Heart right ventricle (tissue), 16 donors: ENCODE measurements at regions not wholly inside any gene's neighbourhood (a gene's known extent, or its start where the extent isn't known, plus 50 kb on each side); places are given as distances from the start of the nearest gene placed in this dataset.
"Not testable (repeated sequence)": the region's sequence is repeated elsewhere in the genome, so short reads cannot be mapped to it uniquely, and the experiment has no call there.

Source experiments
- ATAC-seq, 8 donors: fragments of 200-7000 bp; cut with Tn5 transposase; one replicate each; pipeline ENCODE4 v1.9.1; 2020; ENCODE audit warnings: mild to moderate bottlenecking in 8 of 8, moderate library complexity in 8 of 8, moderate number of reproducible peaks in 1 of 8
- DNase-seq, 2 donors: peaks; one replicate each; pipeline ENCODE4 v3.0.0-alpha.2; 2020
- H3K27ac ChIP-seq, 10 donors: fragments of 200-600 bp; sonication (generic) in 2 of 10; one replicate each; pipeline versions ENCODE4 v1.5.0 to v1.8.0; 2020 to 2022; ENCODE audit warnings: mild to moderate bottlenecking in 3 of 10
- H3K27me3 ChIP-seq, 7 donors: fragments of 200-600 bp; one replicate each; pipeline ENCODE4 v1.8.0; 2021 to 2022; ENCODE audit warnings: mild to moderate bottlenecking in 2 of 7
- H3K36me3 ChIP-seq, 9 donors: fragments of 200-600 bp; sonication (generic) in 1 of 9; one replicate each; pipeline versions ENCODE4 v1.5.0 to v1.8.0; 2020 to 2022; ENCODE audit warnings: mild to moderate bottlenecking in 2 of 9
- H3K4me1 ChIP-seq, 9 donors: fragments of 200-600 bp; sonication (generic) in 1 of 9; one replicate each; pipeline versions ENCODE4 v1.5.0 to v1.8.0; 2020 to 2022; ENCODE audit warnings: mild to moderate bottlenecking in 4 of 9
- H3K4me3 ChIP-seq, 10 donors: fragments of 200-600 bp; sonication (generic) in 2 of 10; one replicate each; pipeline versions ENCODE4 v1.5.0 to v1.8.0; 2020 to 2022; ENCODE audit warnings: mild to moderate bottlenecking in 7 of 10, moderate library complexity in 2 of 10
- H3K9me3 ChIP-seq, 11 donors: fragments of 200-600 bp in 10 of 11; sonication (generic) in 2 of 11; one replicate each; pipeline versions ENCODE4 v1.5.0 to v1.8.0; 2013 to 2022; ENCODE audit warnings: mild to moderate bottlenecking in 2 of 11, control low read depth in 1 of 11, moderate library complexity in 1 of 11
- CTCF ChIP-seq, 9 donors: fragments of 200-600 bp; sonication (generic) in 2 of 9; IDR thresholded peaks; one replicate each; pipeline versions ENCODE4 v1.5.0 to v1.8.0; 2021 to 2022; ENCODE audit warnings: antibody characterized with exemption in 9 of 9, mild to moderate bottlenecking in 5 of 9, moderate library complexity in 1 of 9
- WGBS, 2 donors: extraction: QIAGEN DNeasy Blood & Tissue Kit; methylation state at CpG; one replicate each; pipeline ENCODE4 v1.1.7; 2013; ENCODE audit warnings: inconsistent platforms in 1 of 2; 5-methylcytosine and 5-hydroxymethylcytosine counted together
- intact Hi-C, 10 donors: fragments of 100-400 bp; cut with DNase I; formaldehyde crosslinking; loops; one replicate each; pipeline versions ENCODE4 v1.11.1 to v1.14.2; 2022
- donor health status: Arrhythmogenic right ventricular cardiomyopathy.
- donor health status: ischemic (EF 13 %, LVEDD 7.1; RV severe dilation, severe dysfunction).
- donor health status: healthy with polysubstance abuse.
- donor health status: DM: no; HTN: yes; CAD: no.
- donor health status: DM: no; HTN: no; CAD: no.
- donor health status: ischemic (EF 25% LVEDD 6.9; RV normal size, moderate dysfunction).
- donor health status: ischemic (EF 25% LVEDD 5.7; RV mildly dilated, moderate dysfunction).
- donor health status: healthy.
- donor health status: DM: yes; HTN: yes; CAD: no.
- donor health status: Ischemic cardiomyopathy.
- donor health status: ischemic (EF 35%, LVEDD 5.7; RV mildly dilated, moderate dysfunction).
- donor health status: nonischemic (EF 11% LVEDD 7.7; RV severe dilation, severe dysfunction).
- donor health status: DM: yes; HTN: yes; CAD: no.
- donor health status: PGD.
- donor health status: ischemic (EF 29% LVEDD 5.4; RV normal size, mild dysfunction).
- donor health status: nonischemic (EF 23%, LVEDD 6.1; RV moderate dilation, normal function).

- intact Hi-C loops: no loop called here
- Histone ChIP-seq H3K27me3 (no peaks in the 10 kb centered on the region), H3K36me3 (no peaks in the 10 kb centered on the region), H3K4me3 (no peak overlapping the region), H3K27ac (no peak overlapping the region), H3K4me1 (no peaks in the 10 kb centered on the region), H3K9me3 (no peaks in the 10 kb centered on the region)
- 64 to 77% methylated on average over 1 of the region's 1 CpG for WGBS, 2 donors
- no peak for TF ChIP-seq CTCF (IDR thresholded peaks at IDR 0.05)
- DNase-seq (no peak), ATAC-seq (no peak)
These were observed 699.1 kb downstream of the FAM181B start for GRCh38 chr11:82034527-82034926.

- 76 to 85% methylated on average over 9 of the region's 9 CpGs for WGBS, 2 donors
- H3K4me1 ChIP-seq, H3K4me3 ChIP-seq, intact Hi-C loops, H3K9me3 ChIP-seq, ATAC-seq, H3K27me3 ChIP-seq, DNase-seq, H3K27ac ChIP-seq, H3K36me3 ChIP-seq: not testable (repeated sequence)
These were observed 706.3 kb downstream of the FAM181B start for GRCh38 chr11:82027335-82027734.

GRCh38 chr11:82024760-82025159 is 708.9 kb downstream of the FAM181B start:
- Histone ChIP-seq H3K27ac (no peak overlapping the region), H3K36me3 (no peaks in the 10 kb centered on the region), H3K4me3 (no peak overlapping the region), H3K9me3 (no peaks in the 10 kb centered on the region), H3K27me3 (no peaks in the 10 kb centered on the region), H3K4me1 (no peaks in the 10 kb centered on the region)
- TF ChIP-seq CTCF (IDR thresholded peaks at IDR 0.05): no peak
- no peak for ATAC-seq
- DNase-seq: no peak
- intact Hi-C loops: no loop called here
- WGBS, 2 donors: 68 to 74% methylated on average over 1 of the region's 1 CpG

- no peak for ATAC-seq
- intact Hi-C loops: loop anchor here in 1 of 10 donors (10.0 kb wide), 1 partner anchor 57 kb away; no protein-coding TSS in a partner anchor
- Histone ChIP-seq H3K36me3 (no peaks in the 10 kb centered on the region), H3K27ac (no peak overlapping the region), H3K9me3 (no peaks in the 10 kb centered on the region), H3K27me3 (no peaks in the 10 kb centered on the region), H3K4me3 (no peak overlapping the region), H3K4me1 (no peaks in the 10 kb centered on the region)
- no peak for DNase-seq
- TF ChIP-seq CTCF (IDR thresholded peaks at IDR 0.05): no peak
- WGBS, 2 donors: 60 to 75% methylated on average over 3 of the region's 3 CpGs
These were observed 721.4 kb downstream of the FAM181B start for GRCh38 chr11:82012276-82012675.

GRCh38 chr11:82009133-82009532 is 724.5 kb downstream of the FAM181B start:
- no peaks in the 10 kb centered on the region for H3K4me1 ChIP-seq
- no peaks in the 10 kb centered on the region for H3K36me3 ChIP-seq
- ATAC-seq (no peak), DNase-seq (no peak)
- no peaks in the 10 kb centered on the region for H3K27me3 ChIP-seq
- no peak overlapping the region for H3K4me3 ChIP-seq
- no peak for TF ChIP-seq CTCF (IDR thresholded peaks at IDR 0.05)
- no peaks in the 10 kb centered on the region for H3K9me3 ChIP-seq
- no peak overlapping the region for H3K27ac ChIP-seq
- intact Hi-C loops: no loop called here
- WGBS, 2 donors: 81 to 82% methylated on average over 2 of the region's 2 CpGs
